ENCODE measurements at regions not wholly inside any gene's neighbourhood (a gene's known extent, or its start where the extent isn't known, plus 50 kb on each side); places are given as distances from the start of the nearest gene placed in this dataset.

DNA sequence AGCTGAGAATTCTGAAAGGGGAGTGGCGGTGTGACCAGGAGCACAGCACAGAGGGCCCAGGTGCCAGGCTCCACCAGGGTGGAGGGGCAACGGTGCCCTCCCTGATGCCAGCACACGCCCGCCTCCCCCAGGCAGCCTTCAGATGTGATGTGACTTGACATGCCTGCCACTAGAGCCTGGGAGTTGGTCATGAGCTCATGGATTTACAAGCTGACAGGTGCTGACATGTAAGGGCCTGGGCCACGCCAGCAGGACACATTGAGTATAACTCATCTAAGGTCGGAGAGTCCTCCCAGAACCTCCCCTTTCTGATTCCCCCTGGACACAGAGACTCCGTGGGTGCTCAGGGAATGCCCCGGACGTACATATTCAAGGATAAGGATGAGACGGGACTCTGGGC lies 74.2 kb downstream of the LSM5 start:
- Histone ChIP-seq H4K20me1 (ENCODE audit: insufficient read depth, low read length, poor library complexity, severe bottlenecking) (no peaks in the 10 kb centered on the region), H2AFZ (ENCODE audit: low read length) (no peak overlapping the region), H3K9me3 (ENCODE audit: insufficient read depth, low read depth, low read length) (no peaks in the 10 kb centered on the region), H3K79me2 (ENCODE audit: insufficient read depth, low read length) (no peaks in the 10 kb centered on the region), H3K4me1 (ENCODE audit: insufficient read depth, low read length, poor library complexity, severe bottlenecking) (no peaks in the 10 kb centered on the region), H3F3A (ENCODE audit: low read depth) (no peaks in the 10 kb centered on the region), H3K9ac (ENCODE audit: low read depth, low read length, poor library complexity, severe bottlenecking) (no peak overlapping the region), H3K27me3 (ENCODE audit: insufficient read depth, low read length, poor library complexity, severe bottlenecking) (no peaks in the 10 kb centered on the region), H3K4me2 (ENCODE audit: low read depth, low read length, poor library complexity, severe bottlenecking) (no peak overlapping the region), H3K4me3 (ENCODE audit: low read length, poor library complexity, severe bottlenecking) (no peak overlapping the region), H3K9me2 (replicated peaks; ENCODE audit: low read depth, low read length) (no peaks in the 10 kb centered on the region), H3K36me3 (ENCODE audit: insufficient read depth, low read length) (no peaks in the 10 kb centered on the region)
- no peak for TF ChIP-seq EZH2phosphoT487 (IDR thresholded peaks at IDR 0.05; ENCODE audit: borderline replicate concordance)
- TF ChIP-seq, protein P1, sequence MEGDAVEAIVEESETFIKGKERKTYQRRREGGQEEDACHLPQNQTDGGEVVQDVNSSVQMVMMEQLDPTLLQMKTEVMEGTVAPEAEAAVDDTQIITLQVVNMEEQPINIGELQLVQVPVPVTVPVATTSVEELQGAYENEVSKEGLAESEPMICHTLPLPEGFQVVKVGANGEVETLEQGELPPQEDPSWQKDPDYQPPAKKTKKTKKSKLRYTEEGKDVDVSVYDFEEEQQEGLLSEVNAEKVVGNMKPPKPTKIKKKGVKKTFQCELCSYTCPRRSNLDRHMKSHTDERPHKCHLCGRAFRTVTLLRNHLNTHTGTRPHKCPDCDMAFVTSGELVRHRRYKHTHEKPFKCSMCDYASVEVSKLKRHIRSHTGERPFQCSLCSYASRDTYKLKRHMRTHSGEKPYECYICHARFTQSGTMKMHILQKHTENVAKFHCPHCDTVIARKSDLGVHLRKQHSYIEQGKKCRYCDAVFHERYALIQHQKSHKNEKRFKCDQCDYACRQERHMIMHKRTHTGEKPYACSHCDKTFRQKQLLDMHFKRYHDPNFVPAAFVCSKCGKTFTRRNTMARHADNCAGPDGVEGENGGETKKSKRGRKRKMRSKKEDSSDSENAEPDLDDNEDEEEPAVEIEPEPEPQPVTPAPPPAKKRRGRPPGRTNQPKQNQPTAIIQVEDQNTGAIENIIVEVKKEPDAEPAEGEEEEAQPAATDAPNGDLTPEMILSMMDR (conservative IDR thresholded peaks at IDR 0.05; ENCODE audit: low read length): no peak

DNA sequence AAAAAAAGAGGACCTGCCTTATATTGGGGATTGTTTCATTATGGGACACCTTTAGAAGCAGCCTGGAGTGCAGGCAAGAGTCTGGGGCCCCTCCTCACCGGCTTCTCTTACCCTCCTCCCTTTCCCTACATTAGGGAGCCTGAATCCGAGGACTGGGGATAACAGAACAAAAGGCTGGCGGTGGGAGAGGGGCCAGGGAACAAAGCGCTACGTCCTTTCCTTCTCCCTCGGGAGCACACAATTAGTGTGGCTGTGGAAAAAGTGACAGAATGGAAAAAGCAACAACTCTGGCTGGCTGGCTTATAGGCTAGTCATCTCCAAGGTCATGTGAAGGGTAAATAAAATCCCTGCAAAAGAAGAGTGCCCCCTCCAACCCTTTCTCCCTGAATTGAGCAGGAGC lies 74.7 kb downstream of the LSM5 start:
- no peaks in the 10 kb centered on the region for H3K9me3 ChIP-seq (ENCODE audit: insufficient read depth, low read depth, low read length)
- no peaks in the 10 kb centered on the region for H3F3A ChIP-seq (ENCODE audit: low read depth)
- no peak overlapping the region for H3K4me2 ChIP-seq (ENCODE audit: low read depth, low read length, poor library complexity, severe bottlenecking)
- H3K4me1 ChIP-seq (ENCODE audit: insufficient read depth, low read length, poor library complexity, severe bottlenecking): no peaks in the 10 kb centered on the region
- H3K36me3 ChIP-seq (ENCODE audit: insufficient read depth, low read length): no peaks in the 10 kb centered on the region
- H3K27me3 ChIP-seq (ENCODE audit: insufficient read depth, low read length, poor library complexity, severe bottlenecking): no peaks in the 10 kb centered on the region
- H3K79me2 ChIP-seq (ENCODE audit: insufficient read depth, low read length): no peaks in the 10 kb centered on the region
- H3K9ac ChIP-seq (ENCODE audit: low read depth, low read length, poor library complexity, severe bottlenecking): no peak overlapping the region
- H2AFZ ChIP-seq (ENCODE audit: low read length): no peak overlapping the region
- no peaks in the 10 kb centered on the region for H4K20me1 ChIP-seq (ENCODE audit: insufficient read depth, low read length, poor library complexity, severe bottlenecking)
- H3K9me2 ChIP-seq (replicated peaks; ENCODE audit: low read depth, low read length): no peaks in the 10 kb centered on the region
- no peak overlapping the region for H3K4me3 ChIP-seq (ENCODE audit: low read length, poor library complexity, severe bottlenecking)
- TF ChIP-seq, protein P1 (conservative IDR thresholded peaks at IDR 0.05; ENCODE audit: low read length): no peak
- TF ChIP-seq EZH2phosphoT487 (IDR thresholded peaks at IDR 0.05; ENCODE audit: borderline replicate concordance): no peak

DNA sequence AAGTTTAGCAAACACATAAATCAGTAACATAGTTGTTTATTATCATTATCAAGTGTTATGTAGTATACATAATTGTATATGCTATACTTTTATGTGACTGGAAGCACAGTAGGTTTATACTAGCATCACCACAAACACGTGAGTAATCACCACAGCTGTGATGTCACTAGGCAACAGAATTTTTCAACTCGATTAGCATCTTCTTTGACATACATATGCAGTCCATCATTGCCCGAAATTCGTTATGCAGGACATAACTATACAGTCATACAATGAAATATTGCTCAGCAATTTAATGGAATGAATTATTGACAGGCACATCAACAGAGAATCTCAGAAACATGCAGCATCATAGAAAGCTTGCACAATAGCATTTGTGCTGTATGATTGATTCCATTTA lies 77.7 kb downstream of the LSM5 start:
- Histone ChIP-seq H3K9me2 (replicated peaks; ENCODE audit: low read depth, low read length) (no peaks in the 10 kb centered on the region), H3K4me1 (ENCODE audit: insufficient read depth, low read length, poor library complexity, severe bottlenecking) (no peaks in the 10 kb centered on the region), H3K27me3 (ENCODE audit: insufficient read depth, low read length, poor library complexity, severe bottlenecking) (no peaks in the 10 kb centered on the region), H3K9ac (ENCODE audit: low read depth, low read length, poor library complexity, severe bottlenecking) (no peak overlapping the region), H3F3A (ENCODE audit: low read depth) (no peaks in the 10 kb centered on the region), H2AFZ (ENCODE audit: low read length) (no peak overlapping the region), H3K9me3 (ENCODE audit: insufficient read depth, low read depth, low read length) (no peaks in the 10 kb centered on the region), H3K36me3 (ENCODE audit: insufficient read depth, low read length) (no peaks in the 10 kb centered on the region), H3K4me2 (ENCODE audit: low read depth, low read length, poor library complexity, severe bottlenecking) (no peak overlapping the region), H4K20me1 (ENCODE audit: insufficient read depth, low read length, poor library complexity, severe bottlenecking) (no peaks in the 10 kb centered on the region), H3K79me2 (ENCODE audit: insufficient read depth, low read length) (no peaks in the 10 kb centered on the region), H3K4me3 (ENCODE audit: low read length, poor library complexity, severe bottlenecking) (no peak overlapping the region)
- TF ChIP-seq EZH2phosphoT487 (IDR thresholded peaks at IDR 0.05; ENCODE audit: borderline replicate concordance): no peak
- TF ChIP-seq, protein P1 (conservative IDR thresholded peaks at IDR 0.05; ENCODE audit: low read length): no peak

Measured in Loucy (cell line).